ENCODE measurements at regions not wholly inside any gene's neighbourhood (a gene's known extent, or its start where the extent isn't known, plus 50 kb on each side); places are given as distances from the start of the nearest gene placed in this dataset.
"Not testable (repeated sequence)": the region's sequence is repeated elsewhere in the genome, so short reads cannot be mapped to it uniquely, and the experiment has no call there.

GRCh38 chr4:170464614-170465197 lies 374.9 kb upstream of the AADAT start:
- no peak for DNase-seq (ENCODE audit: low read depth)
- TF ChIP-seq CTCF (IDR thresholded peaks at IDR 0.05; ENCODE audit: insufficient read depth, low read depth, low read length, missing control alignments), result no peak

GRCh38 chr4:170446782-170447181 lies 357.0 kb upstream of the AADAT start:
- TF ChIP-seq CTCF (IDR thresholded peaks at IDR 0.05; ENCODE audit: insufficient read depth, low read depth, low read length, missing control alignments), result no peak
- DNase-seq (ENCODE audit: low read depth), result no peak
- H3K4me3 ChIP-seq (ENCODE audit: low read depth, low read length), result no peak overlapping the region

More at GRCh38 chr4:170464614-170465197, 374.9 kb upstream of the AADAT start:
- H3K4me3 ChIP-seq (ENCODE audit: low read depth, low read length), result no peak overlapping the region

GRCh38 chr4:170441146-170441545 lies 351.4 kb upstream of the AADAT start:
- H3K4me3 ChIP-seq (ENCODE audit: low read depth, low read length); DNase-seq (ENCODE audit: low read depth): not testable (repeated sequence)

GRCh38 chr4:170428929-170429328 lies 339.2 kb upstream of the AADAT start:
- no peak for TF ChIP-seq CTCF (IDR thresholded peaks at IDR 0.05; ENCODE audit: insufficient read depth, low read depth, low read length, missing control alignments)
- H3K4me3 ChIP-seq (ENCODE audit: low read depth, low read length), result no peak overlapping the region
- no peak for DNase-seq (ENCODE audit: low read depth)

- DNase-seq (ENCODE audit: low read depth), result no peak
These were observed 335.9 kb upstream of the AADAT start for GRCh38 chr4:170425521-170426143.

GRCh38 chr4:170425040-170425439 lies 335.3 kb upstream of the AADAT start:
- DNase-seq (ENCODE audit: low read depth), result no peak
- TF ChIP-seq CTCF (IDR thresholded peaks at IDR 0.05; ENCODE audit: insufficient read depth, low read depth, low read length, missing control alignments), result no peak
- H3K4me3 ChIP-seq (ENCODE audit: low read depth, low read length), result no peak overlapping the region

More at GRCh38 chr4:170425521-170426143, 335.9 kb upstream of the AADAT start:
- no peak for TF ChIP-seq CTCF (IDR thresholded peaks at IDR 0.05; ENCODE audit: insufficient read depth, low read depth, low read length, missing control alignments)
- no peak overlapping the region for H3K4me3 ChIP-seq (ENCODE audit: low read depth, low read length)

GRCh38 chr4:170423137-170423536 lies 333.4 kb upstream of the AADAT start:
- no peak for DNase-seq (ENCODE audit: low read depth)

More at GRCh38 chr4:170423137-170423536, 333.4 kb upstream of the AADAT start:
- TF ChIP-seq CTCF (IDR thresholded peaks at IDR 0.05; ENCODE audit: insufficient read depth, low read depth, low read length, missing control alignments), result no peak
- H3K4me3 ChIP-seq (ENCODE audit: low read depth, low read length), result no peak overlapping the region
